Astrocyte (in vitro differentiated cells and primary cell): ENCODE measurements at regions not wholly inside any gene's neighbourhood (a gene's known extent, or its start where the extent isn't known, plus 50 kb on each side); places are given as distances from the start of the nearest gene placed in this dataset.

Experiments used
- CTCF ChIP-seq: IDR thresholded peaks from 2 replicates; pipeline ENCODE4 v1.5.1; 2011; ENCODE audit warnings: low read depth, mild to moderate bottlenecking, inconsistent platforms, low read length, moderate library complexity; ENCODE audit not compliant: insufficient read depth
- EZH2 ChIP-seq: IDR thresholded peaks from 2 replicates; pipeline ENCODE4 v1.6.1; 2012; ENCODE audit warnings: mild to moderate bottlenecking, low read length, inconsistent platforms; ENCODE audit not compliant: insufficient read depth

GRCh38 chr3:36219398-36219797 lies 160.9 kb upstream of the STAC start:
- TF ChIP-seq EZH2 (no peak), CTCF (no peak)
